Umbilical cord (tissue), 1 donor: ENCODE measurements at regions not wholly inside any gene's neighbourhood (a gene's known extent, or its start where the extent isn't known, plus 50 kb on each side); places are given as distances from the start of the nearest gene placed in this dataset.
"Not testable (repeated sequence)": the region's sequence is repeated elsewhere in the genome, so short reads cannot be mapped to it uniquely, and the experiment has no call there.

Experiments
- DNase-seq: peaks from one replicate; pipeline ENCODE4 v3.0.0-alpha.2; 2015; ENCODE audit warnings: low spot score

DNA sequence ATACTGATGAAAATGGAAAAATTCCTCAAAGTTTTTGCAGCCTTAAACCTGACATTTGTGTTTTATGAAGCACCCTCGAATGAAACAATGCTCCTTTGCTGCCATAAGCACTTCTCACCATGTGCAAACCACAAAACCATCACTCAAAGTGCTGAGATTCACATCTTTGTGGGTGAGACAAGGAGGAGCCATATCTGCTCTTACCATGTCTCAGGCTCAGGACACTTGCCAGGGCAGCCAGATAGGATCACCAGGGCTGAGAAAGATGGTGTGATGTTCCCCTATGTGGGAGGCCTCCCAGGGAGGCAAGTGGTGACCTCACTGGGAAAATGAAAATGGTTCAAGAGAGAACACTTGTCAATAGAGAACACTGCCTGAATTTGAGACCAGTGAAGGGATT, 120.4 kb downstream of the CCDC34 start:
- no peak for DNase-seq

DNA sequence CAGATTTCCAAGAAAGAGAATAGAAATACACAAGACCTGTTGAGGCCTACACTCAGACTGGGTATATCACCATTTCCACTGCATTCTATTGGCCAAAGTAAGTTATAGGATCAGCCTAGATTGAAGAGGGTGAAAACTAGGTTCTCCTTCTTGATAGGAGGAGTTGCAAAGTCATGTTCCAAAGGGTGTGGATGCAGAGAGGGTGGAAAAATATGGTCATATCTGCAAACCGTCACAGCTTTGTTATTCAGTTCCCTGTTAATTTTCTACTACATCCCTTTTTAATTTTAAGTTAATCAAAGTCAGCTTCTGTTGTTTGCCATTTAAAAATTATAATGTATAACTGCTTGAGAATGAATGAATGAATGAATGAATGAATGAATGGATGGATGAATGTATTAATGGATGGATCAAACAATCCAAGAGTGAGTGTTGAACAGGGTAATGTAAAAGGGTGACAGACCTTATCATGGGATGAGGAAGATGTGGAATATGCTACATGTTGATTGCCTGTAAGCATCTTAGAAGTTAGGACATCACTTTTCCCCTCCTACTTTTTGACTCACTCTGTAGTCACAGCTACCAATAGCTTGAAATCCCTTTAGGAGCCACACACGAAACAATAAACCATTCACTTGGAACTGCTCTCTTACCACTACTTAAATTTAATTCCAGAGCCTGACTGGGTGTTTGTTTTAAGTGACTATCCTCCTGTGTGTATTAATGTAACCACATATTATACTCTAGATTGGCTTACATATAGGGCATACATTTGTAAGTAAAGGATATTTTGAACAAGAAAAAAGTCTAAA, 121.5 kb downstream of the CCDC34 start:
- DNase-seq = no peak

- no peak for DNase-seq
Measured at GRCh38 chr11:27239305-27239942, 123.6 kb downstream of the CCDC34 start.

DNA sequence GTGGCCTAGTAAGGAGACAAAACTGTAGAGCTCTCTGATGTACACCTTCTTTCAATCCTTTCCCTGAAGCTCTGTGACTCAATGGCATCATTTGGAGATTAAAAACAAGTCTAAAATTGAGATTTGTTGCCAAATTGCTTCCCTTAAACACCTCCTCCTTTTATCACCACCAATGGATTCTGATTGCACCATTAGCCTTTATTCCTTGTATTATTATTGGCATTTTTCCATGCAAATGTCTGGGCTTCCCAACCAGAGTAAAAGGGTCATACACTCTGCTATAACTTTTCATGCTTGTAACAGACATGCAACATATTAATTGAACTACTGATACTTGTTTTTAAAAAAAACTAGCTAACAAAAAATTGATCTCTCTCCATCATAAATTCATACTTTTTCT, 124.2 kb downstream of the CCDC34 start:
- no peak for DNase-seq

DNA sequence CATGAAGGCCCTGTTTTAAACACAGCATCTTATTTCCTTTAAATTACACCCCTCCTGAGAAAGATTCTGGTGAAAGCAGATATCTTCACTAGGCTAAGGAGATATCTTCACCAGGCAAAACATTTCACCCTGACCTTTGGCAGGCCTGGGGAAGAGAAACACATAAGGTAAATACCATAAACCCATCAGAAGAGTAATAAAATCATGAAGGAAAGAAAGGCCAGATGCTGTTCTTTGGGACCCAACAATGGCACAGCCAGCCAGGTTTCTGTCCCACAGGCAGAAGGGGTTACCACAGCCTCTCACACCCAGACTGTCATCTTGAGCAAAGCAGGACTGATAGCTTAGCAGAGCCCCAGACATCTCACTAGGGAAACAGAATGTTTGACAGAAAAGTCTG, 125.4 kb downstream of the CCDC34 start:
- DNase-seq = no peak

DNA sequence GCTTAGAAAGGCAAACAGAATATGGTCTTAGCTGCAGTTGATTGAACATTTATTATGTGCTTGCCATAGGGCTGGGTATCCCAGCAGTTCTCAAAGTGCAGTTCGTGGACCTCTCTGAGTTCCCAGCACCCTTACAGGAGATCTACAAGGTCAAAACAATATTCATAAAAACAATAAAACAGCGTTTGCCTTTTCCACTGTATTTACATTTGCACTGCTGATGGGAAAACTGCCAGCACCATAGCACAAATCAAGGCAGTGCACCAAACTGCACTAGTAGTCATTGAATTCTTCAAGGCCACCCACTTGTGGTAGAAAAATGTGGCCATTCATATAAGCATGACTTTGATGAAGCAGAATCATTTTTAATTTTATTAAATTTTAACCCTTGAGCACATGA, 128.1 kb downstream of the CCDC34 start:
- DNase-seq = no peak

DNA sequence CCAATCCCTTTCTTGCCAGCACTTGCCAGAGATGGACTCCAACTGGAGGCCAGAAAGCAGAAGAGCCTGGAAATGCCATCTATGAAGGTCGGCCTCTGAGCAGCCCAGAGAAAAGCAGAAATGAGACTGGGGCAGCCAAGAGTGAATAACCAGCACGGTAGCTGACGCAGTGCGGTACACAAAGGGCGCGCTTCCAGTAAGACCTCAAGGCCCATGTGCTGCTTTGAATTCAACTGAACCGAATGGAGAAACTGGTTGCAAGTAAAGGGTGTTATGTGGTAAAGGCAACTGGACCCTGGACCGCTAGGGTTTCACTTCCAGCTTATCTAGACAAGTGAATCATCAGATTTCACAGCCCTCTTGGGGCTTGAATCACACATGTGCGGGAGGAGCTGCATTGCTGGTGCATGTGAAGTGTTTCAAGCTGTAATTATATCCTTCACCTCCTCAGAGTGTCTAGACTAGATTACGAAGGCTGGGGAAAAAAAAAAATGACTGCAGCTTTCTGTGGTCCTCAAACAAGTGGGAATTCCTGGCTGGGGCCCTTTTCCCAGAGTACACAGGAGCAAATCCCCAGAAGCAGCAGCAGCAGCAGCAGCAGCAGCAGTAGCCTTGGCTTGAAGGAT, 128.9 kb downstream of the CCDC34 start:
- peak; percentile 87 for DNase-seq

DNA sequence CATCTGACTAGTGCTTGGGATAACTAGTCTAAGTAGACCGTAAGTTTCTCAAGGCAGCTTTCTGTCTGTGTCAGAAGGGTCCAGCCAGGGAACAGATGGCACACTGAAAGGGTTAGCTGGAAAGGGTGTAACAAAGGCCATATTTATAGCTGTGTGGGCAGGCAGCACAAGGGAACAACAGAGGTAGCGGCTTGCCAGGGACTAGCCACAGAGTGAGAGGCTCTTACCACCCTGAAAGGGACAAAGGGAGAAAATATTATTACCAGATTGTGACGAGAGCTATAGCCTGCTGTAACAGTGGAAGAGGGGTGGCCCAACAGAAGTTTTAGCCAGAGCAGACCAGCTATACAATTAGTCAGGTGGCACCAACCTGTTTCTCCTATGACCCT, 129.4 kb downstream of the CCDC34 start:
- DNase-seq = no peak

DNA sequence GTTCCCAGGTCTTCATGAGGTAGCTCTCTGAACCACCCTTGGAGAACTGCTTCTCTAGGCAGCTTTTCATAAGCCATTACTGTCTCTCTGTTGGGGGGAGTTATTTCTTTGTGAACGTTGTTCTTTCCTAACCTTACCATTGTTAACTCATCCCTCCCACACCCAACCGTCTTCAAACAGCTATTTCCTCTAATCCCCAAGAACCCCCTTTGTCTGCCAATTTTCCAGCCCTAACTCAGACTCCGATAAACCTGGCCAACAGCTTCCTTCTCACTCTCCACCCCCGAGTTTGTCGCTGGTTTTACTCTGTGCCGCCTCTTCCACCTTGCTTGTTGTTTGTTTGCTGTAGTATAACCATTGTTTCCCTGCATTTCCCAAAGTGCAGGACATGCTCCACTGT, 131.5 kb downstream of the CCDC34 start:
- no peak for DNase-seq

DNA sequence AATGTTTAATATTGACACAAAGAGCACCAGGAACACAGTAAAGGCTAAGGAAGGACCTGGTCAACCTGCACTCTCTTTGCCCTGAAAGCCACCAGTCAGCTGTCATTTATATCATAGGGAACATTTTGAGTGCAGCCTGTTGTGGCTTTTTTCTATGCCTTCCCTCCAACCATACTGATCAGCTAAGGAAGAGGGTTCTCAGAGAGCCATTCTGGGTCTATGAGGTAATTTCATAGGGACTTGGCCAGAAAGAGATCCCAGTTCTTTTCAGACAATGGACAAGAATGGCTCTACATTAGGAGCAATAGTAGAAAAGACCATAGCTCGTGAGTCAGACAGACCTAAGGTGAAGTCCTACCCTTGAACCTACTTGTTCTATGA, 132.8 kb downstream of the CCDC34 start:
- DNase-seq = no peak

DNA sequence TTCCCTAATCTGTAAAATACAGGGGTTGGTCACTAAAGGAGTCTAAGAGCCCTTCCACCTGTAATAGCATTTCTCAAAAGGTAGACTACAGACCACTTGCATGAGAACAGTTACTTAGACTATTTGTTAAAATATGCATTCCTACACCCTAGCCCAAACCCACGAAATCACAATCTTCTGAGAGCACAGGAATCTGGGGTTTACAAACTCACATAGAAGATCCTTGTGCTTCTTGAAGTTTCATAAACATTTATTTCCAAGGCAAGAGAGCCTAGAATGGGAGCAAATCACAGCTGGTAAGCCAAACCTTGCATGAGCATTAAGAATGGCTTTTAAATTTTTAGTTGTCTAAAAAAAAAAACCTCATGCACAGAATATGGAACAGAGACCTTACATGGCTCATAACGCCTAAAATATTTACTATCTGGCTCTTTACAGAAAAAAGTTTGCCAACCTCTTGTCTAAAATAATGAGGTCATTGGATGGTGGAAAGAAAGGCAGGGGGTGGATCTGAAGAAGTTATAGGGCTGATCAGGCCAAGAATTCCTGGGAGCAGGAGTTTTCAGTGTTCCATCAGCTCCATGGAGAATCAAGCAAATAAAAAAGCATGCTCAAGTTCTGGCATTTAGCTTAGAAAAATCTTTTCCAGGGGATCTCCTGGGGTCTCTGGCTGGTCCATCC, 133.4 kb downstream of the CCDC34 start:
- no peak for DNase-seq

DNA sequence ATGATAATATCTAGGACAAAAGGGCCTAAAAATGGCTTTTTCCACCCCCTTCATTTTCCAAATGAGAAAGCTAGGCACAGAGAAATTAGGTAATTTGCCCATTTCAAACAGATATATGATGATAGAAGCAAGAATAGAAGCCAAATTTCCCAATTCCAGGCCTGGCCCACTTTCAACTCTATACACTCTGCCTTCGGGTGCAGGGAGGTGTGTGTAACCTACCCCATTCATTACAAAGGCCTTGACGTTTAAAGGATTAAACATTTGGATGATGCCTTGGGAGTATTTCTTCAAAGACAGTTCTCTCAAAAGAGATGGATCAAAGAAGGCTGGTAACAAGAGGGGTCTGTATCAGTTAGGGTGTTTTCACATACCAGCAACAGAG, 134.1 kb downstream of the CCDC34 start:
- no peak for DNase-seq

DNA sequence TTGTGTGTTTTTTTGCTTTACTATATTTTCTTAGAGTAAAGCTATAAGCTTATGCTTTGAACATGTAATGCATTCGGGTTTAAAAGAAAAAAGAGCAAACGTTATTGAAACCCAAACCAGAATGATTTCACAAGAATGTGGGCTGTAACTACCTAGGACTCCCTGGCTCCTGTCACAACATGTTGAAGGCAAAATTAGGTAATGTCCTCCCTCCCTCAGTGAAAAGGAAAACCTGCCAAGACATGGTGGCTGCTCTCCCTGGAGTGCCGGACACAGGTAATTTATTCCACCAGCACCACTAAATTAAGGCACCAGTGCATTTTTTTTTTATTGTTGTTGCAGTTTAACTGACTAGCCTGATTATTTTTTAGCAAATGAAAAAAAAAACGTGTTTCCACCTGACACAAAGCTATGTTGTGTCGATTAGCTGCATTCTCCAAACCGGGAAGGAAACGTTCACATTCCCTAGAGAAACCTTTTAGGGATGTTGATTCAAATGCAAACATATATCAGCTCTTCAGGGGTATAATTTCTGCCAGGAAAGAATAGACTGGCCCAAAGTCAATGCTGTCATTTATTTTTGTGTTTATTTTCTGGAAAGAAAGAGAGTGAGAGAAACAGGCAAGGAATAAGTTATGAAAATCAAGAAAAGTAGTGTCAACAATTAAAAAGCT, 134.6 kb downstream of the CCDC34 start:
- DNase-seq = peak; percentile 75

GRCh38 chr11:27227736-27228135, 135.3 kb downstream of the CCDC34 start:
- DNase-seq = no peak

GRCh38 chr11:27219487-27220039, 143.5 kb downstream of the CCDC34 start:
- not testable (repeated sequence) for DNase-seq

DNA sequence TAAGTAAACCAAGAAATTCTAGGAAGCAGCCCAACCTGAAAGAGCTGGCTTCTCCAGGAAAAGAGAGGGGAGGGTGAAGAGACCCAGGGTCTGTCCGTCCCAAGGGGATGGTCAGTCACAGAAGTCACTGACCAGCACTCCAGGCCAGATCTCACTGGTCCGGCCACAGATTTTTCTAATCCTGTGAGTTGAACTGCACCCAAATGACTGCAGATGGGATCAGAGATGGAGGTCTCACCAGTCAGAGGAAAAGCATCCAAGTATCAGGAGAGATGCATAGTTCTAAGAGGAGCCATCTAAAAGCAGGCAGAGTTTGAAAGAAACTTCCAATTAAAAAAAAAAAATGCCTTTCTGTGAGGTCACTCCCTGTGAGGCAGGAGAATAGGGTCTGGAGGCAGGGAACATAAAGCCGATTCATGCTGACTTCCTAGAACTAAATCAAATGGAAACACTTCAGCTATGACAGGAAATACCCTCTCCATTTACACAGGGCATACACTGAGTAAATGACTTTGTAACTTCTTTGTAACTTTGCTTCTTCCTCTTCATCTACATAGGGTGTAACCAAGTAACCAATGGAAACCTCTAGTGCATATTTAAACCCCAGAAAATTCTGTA, 144.5 kb downstream of the CCDC34 start:
- no peak for DNase-seq

DNA sequence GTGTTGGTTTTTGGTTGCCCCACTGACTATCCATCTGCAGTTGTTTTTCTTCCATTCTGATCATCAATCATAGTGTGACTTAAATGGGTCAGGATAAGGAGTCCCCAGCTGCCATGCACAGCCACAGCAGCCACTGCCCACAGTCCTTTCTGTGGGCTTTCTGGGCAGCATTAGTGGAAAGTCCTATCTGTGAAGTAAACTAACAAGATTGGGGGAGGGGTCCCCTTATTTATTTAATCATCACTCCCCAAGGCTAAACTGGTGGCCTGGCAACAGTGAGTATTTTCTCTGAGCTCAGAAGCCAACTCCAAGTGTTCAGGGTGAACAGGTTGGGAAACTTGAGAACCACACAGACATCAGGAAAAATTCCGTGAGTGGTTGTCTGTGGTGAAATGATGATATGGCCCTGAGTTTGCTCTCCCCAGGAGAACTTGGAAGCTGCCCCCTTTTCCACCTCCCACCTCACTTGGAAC, 145.0 kb downstream of the CCDC34 start:
- no peak for DNase-seq

GRCh38 chr11:27217496-27217895, 145.5 kb downstream of the CCDC34 start:
- no peak for DNase-seq

GRCh38 chr11:27216270-27217149, 146.5 kb downstream of the CCDC34 start:
- DNase-seq = peak; percentile 77
